Gastroesophageal sphincter (tissue), 3 donors: ENCODE measurements at regions not wholly inside any gene's neighbourhood (a gene's known extent, or its start where the extent isn't known, plus 50 kb on each side); places are given as distances from the start of the nearest gene placed in this dataset.
"Not testable (repeated sequence)": the region's sequence is repeated elsewhere in the genome, so short reads cannot be mapped to it uniquely, and the experiment has no call there.

Experiments
- EP300 ChIP-seq: sonication (generic); formaldehyde crosslinking; IDR thresholded peaks from one replicate; pipeline ENCODE4 v1.6.1; 2017; ENCODE audit warnings: antibody characterized with exemption, mild to moderate bottlenecking
- POLR2A ChIP-seq, 2 donors: fragments of 450-650 bp; IDR thresholded peaks; one replicate each; pipeline ENCODE4 v1.6.1; 2017; ENCODE audit warnings: antibody characterized with exemption in 2 of 2, mild to moderate bottlenecking in 2 of 2, moderate library complexity in 1 of 2
- POLR2AphosphoS5 ChIP-seq: sonication (generic); formaldehyde crosslinking; IDR thresholded peaks from one replicate; pipeline ENCODE4 v1.6.1; 2017; ENCODE audit warnings: antibody characterized with exemption
- TF ChIP-seq, protein P1 (sequence below), 4 experiments: fragments of 200-600 bp in 2 of 4; fragments of 450-650 bp in 2 of 4; sonication (generic) in 1 of 4; IDR thresholded peaks; one replicate each; pipeline ENCODE4 v1.5.1; 2017 to 2019; ENCODE audit warnings: antibody characterized with exemption in 4 of 4, mild to moderate bottlenecking in 2 of 4, moderate library complexity in 2 of 4

DNA sequence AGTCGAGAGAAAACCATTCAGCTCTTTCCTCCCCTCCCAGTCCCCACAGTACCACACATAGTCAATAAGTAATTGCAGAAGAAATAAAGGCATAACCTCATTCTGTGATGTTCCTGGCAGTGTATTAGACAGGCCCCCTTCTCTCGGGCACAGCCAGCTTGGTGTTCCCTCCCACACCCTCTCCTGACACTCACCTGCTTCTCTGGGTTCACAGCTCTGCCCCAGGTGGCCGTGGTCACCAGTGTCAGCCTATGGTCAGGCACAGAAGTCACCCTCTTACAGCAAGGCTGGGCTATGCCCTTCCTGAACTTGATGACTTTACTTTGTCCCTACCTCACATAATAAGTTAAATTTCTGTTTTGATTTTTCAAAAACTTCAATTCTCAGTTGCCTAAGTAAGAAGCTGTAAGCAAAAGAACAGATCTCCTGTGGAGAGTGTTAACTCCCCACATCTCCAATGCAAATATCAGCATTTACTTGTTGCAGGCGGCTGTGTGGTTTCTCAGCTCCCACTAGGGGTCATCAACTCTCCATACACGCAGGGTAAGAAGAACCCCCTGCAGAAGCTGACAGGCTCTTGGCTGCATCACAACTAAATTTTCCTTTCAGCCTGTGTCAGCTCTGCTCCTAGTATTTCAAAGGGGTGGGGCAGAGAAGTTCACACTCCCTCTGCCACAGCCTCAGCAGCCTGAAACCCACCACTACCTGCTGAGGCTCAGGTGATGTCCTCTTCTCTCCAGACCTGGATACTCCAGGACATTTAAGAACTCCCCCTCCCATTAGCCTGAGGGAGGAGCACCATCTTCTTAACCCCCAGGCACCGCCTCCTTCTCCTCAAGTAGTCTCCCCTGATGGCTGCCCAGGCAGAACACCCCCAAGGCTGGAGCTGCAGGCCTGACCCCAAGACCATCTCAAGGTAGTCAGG lies 172.9 kb upstream of the ETV3 start:
- not testable (repeated sequence) for TF ChIP-seq POLR2AphosphoS5; POLR2A (IDR thresholded peaks at IDR 0.05); EP300
- TF ChIP-seq, protein P1, sequence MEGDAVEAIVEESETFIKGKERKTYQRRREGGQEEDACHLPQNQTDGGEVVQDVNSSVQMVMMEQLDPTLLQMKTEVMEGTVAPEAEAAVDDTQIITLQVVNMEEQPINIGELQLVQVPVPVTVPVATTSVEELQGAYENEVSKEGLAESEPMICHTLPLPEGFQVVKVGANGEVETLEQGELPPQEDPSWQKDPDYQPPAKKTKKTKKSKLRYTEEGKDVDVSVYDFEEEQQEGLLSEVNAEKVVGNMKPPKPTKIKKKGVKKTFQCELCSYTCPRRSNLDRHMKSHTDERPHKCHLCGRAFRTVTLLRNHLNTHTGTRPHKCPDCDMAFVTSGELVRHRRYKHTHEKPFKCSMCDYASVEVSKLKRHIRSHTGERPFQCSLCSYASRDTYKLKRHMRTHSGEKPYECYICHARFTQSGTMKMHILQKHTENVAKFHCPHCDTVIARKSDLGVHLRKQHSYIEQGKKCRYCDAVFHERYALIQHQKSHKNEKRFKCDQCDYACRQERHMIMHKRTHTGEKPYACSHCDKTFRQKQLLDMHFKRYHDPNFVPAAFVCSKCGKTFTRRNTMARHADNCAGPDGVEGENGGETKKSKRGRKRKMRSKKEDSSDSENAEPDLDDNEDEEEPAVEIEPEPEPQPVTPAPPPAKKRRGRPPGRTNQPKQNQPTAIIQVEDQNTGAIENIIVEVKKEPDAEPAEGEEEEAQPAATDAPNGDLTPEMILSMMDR (IDR thresholded peaks at IDR 0.05) = not testable (repeated sequence)
